PFSK-1 (cell line): ENCODE measurements at regions not wholly inside any gene's neighbourhood (a gene's known extent, or its start where the extent isn't known, plus 50 kb on each side); places are given as distances from the start of the nearest gene placed in this dataset.

Experiments
- FOXP2 ChIP-seq: optimal IDR thresholded peaks from 2 replicates; pipeline ENCODE3; 2011; ENCODE audit warnings: borderline replicate concordance, control low read depth, inconsistent platforms; ENCODE audit not compliant: insufficient read depth; ENCODE audit errors: extremely low read length, extremely low read depth
- POLR2AphosphoS5 ChIP-seq: IDR thresholded peaks from 2 replicates; pipeline ENCODE4 v1.6.1; 2012; ENCODE audit warnings: low read depth, mild to moderate bottlenecking, control low read depth, low read length, moderate library complexity
- SIN3A ChIP-seq: IDR thresholded peaks from 2 replicates; pipeline ENCODE4 v1.6.1; 2012; ENCODE audit warnings: mild to moderate bottlenecking, low read length, moderate library complexity, borderline replicate concordance; ENCODE audit not compliant: insufficient read depth
- TAF1 ChIP-seq: IDR thresholded peaks from 2 replicates; pipeline ENCODE4 v1.6.1; 2012; ENCODE audit warnings: low read length, control low read depth, borderline replicate concordance; ENCODE audit not compliant: insufficient read depth
- TF ChIP-seq, protein P1 (sequence below), 2 experiments: IDR thresholded peaks; 2 replicates each; pipeline versions ENCODE4 v1.6.1 to v1.8.0; 2011 to 2012; ENCODE audit warnings: low read depth in 2 of 2, low read length in 2 of 2, control low read depth in 1 of 2, inconsistent platforms in 1 of 2, mild to moderate bottlenecking in 1 of 2, moderate library complexity in 1 of 2; ENCODE audit not compliant: insufficient read depth in 1 of 2

GRCh38 chr2:139819273-139819796 is 1039.1 kb upstream of the NXPH2 start:
- TF ChIP-seq, protein P1, sequence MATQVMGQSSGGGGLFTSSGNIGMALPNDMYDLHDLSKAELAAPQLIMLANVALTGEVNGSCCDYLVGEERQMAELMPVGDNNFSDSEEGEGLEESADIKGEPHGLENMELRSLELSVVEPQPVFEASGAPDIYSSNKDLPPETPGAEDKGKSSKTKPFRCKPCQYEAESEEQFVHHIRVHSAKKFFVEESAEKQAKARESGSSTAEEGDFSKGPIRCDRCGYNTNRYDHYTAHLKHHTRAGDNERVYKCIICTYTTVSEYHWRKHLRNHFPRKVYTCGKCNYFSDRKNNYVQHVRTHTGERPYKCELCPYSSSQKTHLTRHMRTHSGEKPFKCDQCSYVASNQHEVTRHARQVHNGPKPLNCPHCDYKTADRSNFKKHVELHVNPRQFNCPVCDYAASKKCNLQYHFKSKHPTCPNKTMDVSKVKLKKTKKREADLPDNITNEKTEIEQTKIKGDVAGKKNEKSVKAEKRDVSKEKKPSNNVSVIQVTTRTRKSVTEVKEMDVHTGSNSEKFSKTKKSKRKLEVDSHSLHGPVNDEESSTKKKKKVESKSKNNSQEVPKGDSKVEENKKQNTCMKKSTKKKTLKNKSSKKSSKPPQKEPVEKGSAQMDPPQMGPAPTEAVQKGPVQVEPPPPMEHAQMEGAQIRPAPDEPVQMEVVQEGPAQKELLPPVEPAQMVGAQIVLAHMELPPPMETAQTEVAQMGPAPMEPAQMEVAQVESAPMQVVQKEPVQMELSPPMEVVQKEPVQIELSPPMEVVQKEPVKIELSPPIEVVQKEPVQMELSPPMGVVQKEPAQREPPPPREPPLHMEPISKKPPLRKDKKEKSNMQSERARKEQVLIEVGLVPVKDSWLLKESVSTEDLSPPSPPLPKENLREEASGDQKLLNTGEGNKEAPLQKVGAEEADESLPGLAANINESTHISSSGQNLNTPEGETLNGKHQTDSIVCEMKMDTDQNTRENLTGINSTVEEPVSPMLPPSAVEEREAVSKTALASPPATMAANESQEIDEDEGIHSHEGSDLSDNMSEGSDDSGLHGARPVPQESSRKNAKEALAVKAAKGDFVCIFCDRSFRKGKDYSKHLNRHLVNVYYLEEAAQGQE (IDR thresholded peaks at IDR 0.05; ENCODE audit: insufficient read depth in 1 of 2, low read depth in 2 of 2, low read length in 2 of 2), result no peak
- no peak for TF ChIP-seq TAF1
- no peak for TF ChIP-seq SIN3A
- TF ChIP-seq FOXP2, result no peak
- TF ChIP-seq POLR2AphosphoS5, result no peak
